ENCODE measurements at regions not wholly inside any gene's neighbourhood (a gene's known extent, or its start where the extent isn't known, plus 50 kb on each side); places are given as distances from the start of the nearest gene placed in this dataset.

DNA sequence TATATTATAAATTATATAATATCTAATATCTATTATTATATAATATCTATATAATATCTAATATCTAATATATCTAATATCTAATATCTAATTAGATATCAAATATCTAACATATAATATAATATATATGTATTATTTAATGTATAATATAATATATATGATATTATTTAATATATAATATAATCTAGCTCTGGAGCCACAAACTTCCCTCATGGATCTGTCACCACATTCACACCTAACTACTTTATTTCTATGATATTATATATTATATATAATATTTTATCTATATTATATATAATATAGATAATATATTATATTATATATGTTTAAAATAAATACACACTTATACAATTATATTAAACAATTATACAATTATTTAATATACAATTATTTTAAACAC, 667.5 kb downstream of the KCTD8 start:
- Histone ChIP-seq H3K36me3 (replicated peaks; ENCODE audit: insufficient read depth, low read length) (no peaks in the 10 kb centered on the region), H3K4me3 (ENCODE audit: low read length) (no peak overlapping the region), H3K9me2 (replicated peaks; ENCODE audit: insufficient read depth, low read length) (no peaks in the 10 kb centered on the region), H3K9ac (ENCODE audit: low read length) (no peak overlapping the region), H3K27ac (ENCODE audit: low read length) (no peak overlapping the region), H3K4me1 (ENCODE audit: low read length) (peaks cover 3% of the 10 kb centered on the region; the same call in 1 of the 2 replicates), H3K27me3 (replicated peaks; ENCODE audit: insufficient read depth, low read length) (no peaks in the 10 kb centered on the region), H4K20me1 (ENCODE audit: insufficient read depth, low read length) (no peaks in the 10 kb centered on the region), H3K79me2 (ENCODE audit: low read length) (no peaks in the 10 kb centered on the region), H3K4me2 (ENCODE audit: low read depth, low read length) (no peak overlapping the region), H3K9me3 (replicated peaks; ENCODE audit: insufficient read depth, low read length) (no peaks in the 10 kb centered on the region), H3F3A (ENCODE audit: insufficient read depth, low read length) (no peaks in the 10 kb centered on the region), H2AFZ (ENCODE audit: low read length) (no peak overlapping the region)
- DNase-seq, result no peak
- TF ChIP-seq EZH2phosphoT487 (IDR thresholded peaks at IDR 0.05; ENCODE audit: low read length) (no peak), EZH2 (optimal IDR thresholded peaks at IDR 0.05; ENCODE audit: low read depth, low read length) (no peak)
- TF ChIP-seq, protein P1, sequence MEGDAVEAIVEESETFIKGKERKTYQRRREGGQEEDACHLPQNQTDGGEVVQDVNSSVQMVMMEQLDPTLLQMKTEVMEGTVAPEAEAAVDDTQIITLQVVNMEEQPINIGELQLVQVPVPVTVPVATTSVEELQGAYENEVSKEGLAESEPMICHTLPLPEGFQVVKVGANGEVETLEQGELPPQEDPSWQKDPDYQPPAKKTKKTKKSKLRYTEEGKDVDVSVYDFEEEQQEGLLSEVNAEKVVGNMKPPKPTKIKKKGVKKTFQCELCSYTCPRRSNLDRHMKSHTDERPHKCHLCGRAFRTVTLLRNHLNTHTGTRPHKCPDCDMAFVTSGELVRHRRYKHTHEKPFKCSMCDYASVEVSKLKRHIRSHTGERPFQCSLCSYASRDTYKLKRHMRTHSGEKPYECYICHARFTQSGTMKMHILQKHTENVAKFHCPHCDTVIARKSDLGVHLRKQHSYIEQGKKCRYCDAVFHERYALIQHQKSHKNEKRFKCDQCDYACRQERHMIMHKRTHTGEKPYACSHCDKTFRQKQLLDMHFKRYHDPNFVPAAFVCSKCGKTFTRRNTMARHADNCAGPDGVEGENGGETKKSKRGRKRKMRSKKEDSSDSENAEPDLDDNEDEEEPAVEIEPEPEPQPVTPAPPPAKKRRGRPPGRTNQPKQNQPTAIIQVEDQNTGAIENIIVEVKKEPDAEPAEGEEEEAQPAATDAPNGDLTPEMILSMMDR (IDR thresholded peaks at IDR 0.05; ENCODE audit: low read length), result no peak

DNA sequence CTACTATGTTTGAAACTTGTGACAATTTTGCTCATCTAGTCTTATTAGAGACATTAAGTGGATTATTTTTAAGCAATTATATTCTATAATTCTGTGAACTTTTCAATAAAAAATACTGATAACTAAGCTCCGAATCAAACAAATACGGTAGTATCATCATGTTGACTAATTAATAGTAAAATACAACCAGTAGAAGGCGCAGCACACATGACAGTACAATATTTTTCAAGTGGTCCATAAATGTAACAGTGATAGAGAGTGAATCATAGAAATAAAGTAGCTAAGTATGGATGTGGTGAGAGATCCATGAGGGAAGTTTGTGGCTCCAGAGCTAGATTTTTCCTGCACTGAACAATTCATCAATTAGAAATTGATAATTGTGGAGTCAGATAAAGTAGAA, 666.2 kb downstream of the KCTD8 start:
- no peak for TF ChIP-seq EZH2 (optimal IDR thresholded peaks at IDR 0.05; ENCODE audit: low read depth, low read length)
- TF ChIP-seq, protein P1 (IDR thresholded peaks at IDR 0.05; ENCODE audit: low read length), result 0 out of 2 replicates have a peak, but pooled peaks have one; percentile 18
- TF ChIP-seq EZH2phosphoT487 (IDR thresholded peaks at IDR 0.05; ENCODE audit: low read length), result no peak
- H3K79me2 ChIP-seq (ENCODE audit: low read length), result no peaks in the 10 kb centered on the region
- H3F3A ChIP-seq (ENCODE audit: insufficient read depth, low read length), result no peaks in the 10 kb centered on the region
- no peaks in the 10 kb centered on the region for H3K9me2 ChIP-seq (replicated peaks; ENCODE audit: insufficient read depth, low read length)
- no peaks in the 10 kb centered on the region for H3K27me3 ChIP-seq (replicated peaks; ENCODE audit: insufficient read depth, low read length)
- no peak overlapping the region for H2AFZ ChIP-seq (ENCODE audit: low read length)
- no peak overlapping the region for H3K9ac ChIP-seq (ENCODE audit: low read length)
- peaks cover 3% of the 10 kb centered on the region; the same call in 1 of the 2 replicates for H3K4me1 ChIP-seq (ENCODE audit: low read length)
- DNase-seq, result no peak
- H4K20me1 ChIP-seq (ENCODE audit: insufficient read depth, low read length), result no peaks in the 10 kb centered on the region
- H3K36me3 ChIP-seq (replicated peaks; ENCODE audit: insufficient read depth, low read length), result no peaks in the 10 kb centered on the region
- H3K9me3 ChIP-seq (replicated peaks; ENCODE audit: insufficient read depth, low read length), result no peaks in the 10 kb centered on the region
- H3K4me3 ChIP-seq (ENCODE audit: low read length), result no peak overlapping the region
- no peak overlapping the region for H3K4me2 ChIP-seq (ENCODE audit: low read depth, low read length)
- no peak overlapping the region for H3K27ac ChIP-seq (ENCODE audit: low read length)

DNA sequence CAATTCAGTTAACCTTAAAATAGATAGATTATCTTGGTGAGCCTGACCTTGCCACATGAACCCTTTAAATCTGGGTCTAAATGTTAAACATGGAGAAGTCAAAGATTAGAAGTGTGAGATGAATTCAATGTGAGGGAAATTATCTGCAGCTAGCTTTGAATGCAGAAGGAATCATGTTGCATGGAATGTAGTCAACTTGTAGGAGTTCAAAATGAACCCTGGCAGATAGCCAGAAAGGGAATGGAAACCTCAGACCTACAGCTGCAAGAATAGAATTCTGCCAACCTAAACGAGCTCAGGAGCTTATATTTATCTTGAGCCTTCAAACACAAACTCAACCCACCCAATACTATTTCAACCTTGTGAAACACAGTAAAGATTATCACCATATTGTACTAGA, 632.5 kb downstream of the KCTD8 start:
- Histone ChIP-seq H3K9ac (ENCODE audit: low read length) (no peak overlapping the region), H2AFZ (ENCODE audit: low read length) (no peak overlapping the region), H3K4me2 (ENCODE audit: low read depth, low read length) (no peak overlapping the region), H3K9me3 (replicated peaks; ENCODE audit: insufficient read depth, low read length) (no peaks in the 10 kb centered on the region; the same call in 1 of the 2 replicates), H3K9me2 (replicated peaks; ENCODE audit: insufficient read depth, low read length) (no peaks in the 10 kb centered on the region), H3K27ac (ENCODE audit: low read length) (no peak overlapping the region), H3K4me1 (ENCODE audit: low read length) (no peaks in the 10 kb centered on the region), H3K27me3 (replicated peaks; ENCODE audit: insufficient read depth, low read length) (no peaks in the 10 kb centered on the region), H3K4me3 (ENCODE audit: low read length) (no peak overlapping the region), H4K20me1 (ENCODE audit: insufficient read depth, low read length) (no peaks in the 10 kb centered on the region), H3K36me3 (replicated peaks; ENCODE audit: insufficient read depth, low read length) (no peaks in the 10 kb centered on the region), H3K79me2 (ENCODE audit: low read length) (no peaks in the 10 kb centered on the region), H3F3A (ENCODE audit: insufficient read depth, low read length) (no peaks in the 10 kb centered on the region)
- no peak for DNase-seq
- no peak for TF ChIP-seq EZH2 (optimal IDR thresholded peaks at IDR 0.05; ENCODE audit: low read depth, low read length)
- TF ChIP-seq, protein P1 (IDR thresholded peaks at IDR 0.05; ENCODE audit: low read length), result no peak
- no peak for TF ChIP-seq EZH2phosphoT487 (IDR thresholded peaks at IDR 0.05; ENCODE audit: low read length)

Data from MM.1S (cell line).